Natural killer cell (primary cell): ENCODE measurements at regions not wholly inside any gene's neighbourhood (a gene's known extent, or its start where the extent isn't known, plus 50 kb on each side); places are given as distances from the start of the nearest gene placed in this dataset.

Source experiments
- ATAC-seq, 3 donors: fragments of 150-1000 bp in 2 of 3; fragments of 200-7000 bp in 1 of 3; cut with Tn5 transposase; 1 replicate in 1 of 3; 2 replicates in 2 of 3; pipeline ENCODE4 v1.10.0; 2021; ENCODE audit warnings: mild to moderate bottlenecking in 2 of 3, moderate library complexity in 2 of 3
- DNase-seq, 2 donors: peaks; one replicate each; pipeline versions ENCODE4 v3.0.0 to v3.0.0-alpha.2; 2013 to 2021; ENCODE audit warnings: mixed read lengths in 1 of 2
- H3K27ac ChIP-seq: one replicate; pipeline ENCODE4 v1.5.1; 2013; ENCODE audit warnings: mild to moderate bottlenecking, low read length
- H3K27me3 ChIP-seq: one replicate; pipeline ENCODE4 v1.6.1; 2013; ENCODE audit warnings: low read length; ENCODE audit not compliant: control insufficient read depth, insufficient read depth
- H3K36me3 ChIP-seq: one replicate; pipeline ENCODE4 v1.6.1; 2013; ENCODE audit warnings: low read length; ENCODE audit not compliant: control insufficient read depth, insufficient read depth
- H3K4me1 ChIP-seq: one replicate; pipeline ENCODE4 v1.6.1; 2013; ENCODE audit warnings: low read length; ENCODE audit not compliant: control insufficient read depth, insufficient read depth
- H3K4me3 ChIP-seq: one replicate; pipeline ENCODE4 v1.5.1; 2013; ENCODE audit warnings: low read length
- H3K9me3 ChIP-seq: one replicate; pipeline ENCODE4 v1.6.1; 2013; ENCODE audit warnings: low read length; ENCODE audit not compliant: control insufficient read depth, insufficient read depth
- H3K27ac Mint-ChIP-seq, 2 donors: one replicate each; pipeline ENCODE4 v1.8.0; 2022; ENCODE audit warnings: mild to moderate bottlenecking in 2 of 2, mixed read lengths in 2 of 2, moderate library complexity in 1 of 2
- H3K27me3 Mint-ChIP-seq, 2 donors: one replicate each; pipeline ENCODE4 v1.8.0; 2022; ENCODE audit warnings: low read depth in 2 of 2, mixed read lengths in 2 of 2
- H3K36me3 Mint-ChIP-seq: one replicate; pipeline ENCODE4 v1.8.0; 2022; ENCODE audit warnings: mixed read lengths
- H3K4me1 Mint-ChIP-seq, 2 donors: one replicate each; pipeline ENCODE4 v1.8.0; 2022; ENCODE audit warnings: mixed read lengths in 2 of 2
- H3K4me3 Mint-ChIP-seq: one replicate; pipeline ENCODE4 v1.8.0; 2022; ENCODE audit warnings: mild to moderate bottlenecking, moderate library complexity, mixed read lengths
- H3K9me3 Mint-ChIP-seq, 2 donors: one replicate each; pipeline ENCODE4 v1.8.0; 2022; ENCODE audit warnings: mixed read lengths in 2 of 2
- WGBS: methylation state at CpG from one replicate; pipeline ENCODE4 v1.1.7; 2013; ENCODE audit warnings: missing lambda C conversion rate; ENCODE audit not compliant: insufficient coverage; 5-methylcytosine and 5-hydroxymethylcytosine counted together
- intact Hi-C: fragments of 100-400 bp; cut with micrococcal nuclease; formaldehyde crosslinking; loops from one replicate; pipeline ENCODE4 v1.14.2; 2022
- TF ChIP-seq, protein P1 (sequence below): fragments of 200-600 bp; IDR thresholded peaks from one replicate; pipeline ENCODE4 v1.8.0; 2022; ENCODE audit warnings: antibody characterized with exemption

DNA sequence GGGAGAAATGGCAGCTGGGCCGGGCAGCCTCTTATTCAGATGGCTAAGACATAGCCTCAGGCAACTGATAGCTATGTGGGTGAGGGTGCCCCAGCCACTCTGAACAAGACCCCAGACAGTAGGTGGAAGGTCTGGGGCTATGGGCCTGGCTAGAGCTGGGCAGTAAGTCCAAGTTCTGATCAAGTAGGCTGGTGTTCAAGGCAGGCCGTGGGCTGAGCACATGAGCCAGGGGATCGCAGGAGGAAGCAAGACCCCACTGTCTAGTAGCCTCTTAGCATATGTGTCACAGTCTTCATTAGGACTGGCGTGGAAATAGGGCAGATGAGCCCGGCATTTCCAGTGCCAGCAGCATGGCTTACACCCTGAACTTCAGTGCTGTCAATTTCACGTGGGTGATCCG is 192.1 kb downstream of the ADAMTS15 start:
- H3K36me3 Mint-ChIP-seq = no peaks in the 10 kb centered on the region
- intact Hi-C loops = no loop called here
- no peak overlapping the region for H3K27ac Mint-ChIP-seq
- no peak overlapping the region for H3K4me3 Mint-ChIP-seq
- peaks cover 4 to 7% of the 10 kb centered on the region in 2 donors for H3K27me3 Mint-ChIP-seq
- DNase-seq (no peak), ATAC-seq (no peak)
- H3K9me3 ChIP-seq = no peaks in the 10 kb centered on the region
- WGBS = 93% methylated on average over 7 of the region's 7 CpGs
- no peaks in the 10 kb centered on the region for H3K9me3 Mint-ChIP-seq
- TF ChIP-seq, protein P1, sequence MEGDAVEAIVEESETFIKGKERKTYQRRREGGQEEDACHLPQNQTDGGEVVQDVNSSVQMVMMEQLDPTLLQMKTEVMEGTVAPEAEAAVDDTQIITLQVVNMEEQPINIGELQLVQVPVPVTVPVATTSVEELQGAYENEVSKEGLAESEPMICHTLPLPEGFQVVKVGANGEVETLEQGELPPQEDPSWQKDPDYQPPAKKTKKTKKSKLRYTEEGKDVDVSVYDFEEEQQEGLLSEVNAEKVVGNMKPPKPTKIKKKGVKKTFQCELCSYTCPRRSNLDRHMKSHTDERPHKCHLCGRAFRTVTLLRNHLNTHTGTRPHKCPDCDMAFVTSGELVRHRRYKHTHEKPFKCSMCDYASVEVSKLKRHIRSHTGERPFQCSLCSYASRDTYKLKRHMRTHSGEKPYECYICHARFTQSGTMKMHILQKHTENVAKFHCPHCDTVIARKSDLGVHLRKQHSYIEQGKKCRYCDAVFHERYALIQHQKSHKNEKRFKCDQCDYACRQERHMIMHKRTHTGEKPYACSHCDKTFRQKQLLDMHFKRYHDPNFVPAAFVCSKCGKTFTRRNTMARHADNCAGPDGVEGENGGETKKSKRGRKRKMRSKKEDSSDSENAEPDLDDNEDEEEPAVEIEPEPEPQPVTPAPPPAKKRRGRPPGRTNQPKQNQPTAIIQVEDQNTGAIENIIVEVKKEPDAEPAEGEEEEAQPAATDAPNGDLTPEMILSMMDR = no peak
- no peak overlapping the region for H3K27ac ChIP-seq
- no peaks in the 10 kb centered on the region for H3K36me3 ChIP-seq
- H3K4me1 Mint-ChIP-seq = no peaks in the 10 kb centered on the region
- no peaks in the 10 kb centered on the region for H3K27me3 ChIP-seq
- no peaks in the 10 kb centered on the region for H3K4me1 ChIP-seq
- no peak overlapping the region for H3K4me3 ChIP-seq

DNA sequence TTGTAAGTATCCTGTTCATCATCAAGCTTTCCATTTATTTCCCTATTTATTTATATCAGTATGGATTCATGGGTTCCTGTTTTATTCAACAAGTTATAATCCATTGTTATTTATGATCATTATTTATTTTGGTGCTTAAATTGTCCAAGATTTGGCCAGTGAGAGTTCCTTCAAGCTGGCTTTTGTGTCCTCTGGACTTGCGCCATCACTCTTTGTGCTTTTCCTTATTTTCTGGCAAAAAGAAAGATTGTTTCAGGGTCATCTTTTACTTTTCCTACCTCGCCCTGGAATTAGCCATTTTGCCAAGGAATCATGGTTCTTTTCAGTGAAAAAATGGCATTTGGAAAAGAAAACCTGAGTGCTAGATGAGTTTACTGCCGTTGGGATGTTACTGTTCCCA is 193.4 kb downstream of the ADAMTS15 start:
- Mint-ChIP-seq H3K27ac (no peak overlapping the region), H3K4me1 (no peaks in the 10 kb centered on the region), H3K4me3 (no peak overlapping the region), H3K9me3 (no peaks in the 10 kb centered on the region), H3K27me3 (peaks cover 4 to 7% of the 10 kb centered on the region in 2 donors), H3K36me3 (no peaks in the 10 kb centered on the region)
- Histone ChIP-seq H3K4me1 (no peaks in the 10 kb centered on the region), H3K27ac (no peak overlapping the region), H3K36me3 (no peaks in the 10 kb centered on the region), H3K27me3 (no peaks in the 10 kb centered on the region), H3K4me3 (no peak overlapping the region), H3K9me3 (no peaks in the 10 kb centered on the region)
- TF ChIP-seq, protein P1 = no peak
- no peak for ATAC-seq
- intact Hi-C loops = no loop called here
- DNase-seq = no peak
- WGBS = 87% methylated on average over 2 of the region's 3 CpGs

DNA sequence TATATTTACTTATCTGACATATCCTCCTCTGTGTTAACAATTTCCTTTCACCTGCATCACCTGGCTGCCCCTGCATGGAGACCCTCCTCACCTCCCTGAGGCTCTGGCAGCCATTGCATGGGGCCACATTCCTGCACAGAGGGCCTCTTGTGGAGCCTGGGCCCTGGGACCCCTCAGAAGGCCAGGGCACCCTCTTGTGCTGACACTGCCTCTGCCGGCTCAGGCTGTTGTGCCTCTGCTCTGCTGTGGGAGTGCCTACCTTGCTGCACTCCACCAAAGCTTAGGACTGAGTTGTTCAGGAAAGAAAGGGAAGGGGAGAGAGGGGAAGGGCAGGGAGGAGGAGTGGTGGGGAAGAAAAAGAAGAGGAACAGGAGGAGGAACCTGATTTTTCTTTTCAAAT is 194.5 kb downstream of the ADAMTS15 start:
- WGBS = 70% methylated on average over 1 of the region's 1 CpG
- no peaks in the 10 kb centered on the region for H3K4me1 ChIP-seq
- Mint-ChIP-seq H3K27me3 (peaks cover 1 to 4% of the 10 kb centered on the region in 2 donors), H3K4me3 (no peak overlapping the region), H3K36me3 (no peaks in the 10 kb centered on the region), H3K4me1 (no peaks in the 10 kb centered on the region), H3K27ac (no peak overlapping the region), H3K9me3 (no peaks in the 10 kb centered on the region)
- no peak overlapping the region for H3K27ac ChIP-seq
- DNase-seq (no peak), ATAC-seq (no peak)
- no peak overlapping the region for H3K4me3 ChIP-seq
- intact Hi-C loops = no loop called here
- no peaks in the 10 kb centered on the region for H3K9me3 ChIP-seq
- no peaks in the 10 kb centered on the region for H3K36me3 ChIP-seq
- H3K27me3 ChIP-seq = no peaks in the 10 kb centered on the region
- TF ChIP-seq, protein P1 = no peak

DNA sequence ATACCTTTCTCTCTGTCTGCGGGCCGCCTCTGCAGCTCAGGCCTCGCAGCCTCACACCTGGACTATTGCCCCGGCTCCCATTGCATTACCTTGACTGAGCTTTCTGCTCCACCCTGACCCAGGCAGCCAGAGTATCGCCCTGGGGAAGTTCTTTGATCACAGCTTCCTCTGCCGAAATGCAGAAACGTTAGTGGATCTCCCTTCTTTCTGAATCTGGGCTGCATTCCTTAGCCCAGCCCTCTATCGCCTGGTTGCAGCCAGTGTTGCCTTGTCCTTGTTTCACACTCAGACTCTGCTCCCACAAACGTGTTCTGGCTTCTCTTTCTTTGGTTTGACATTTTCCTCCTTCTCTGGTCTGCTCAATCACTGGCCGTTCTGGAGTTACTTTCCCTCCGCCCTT is 195.7 kb downstream of the ADAMTS15 start:
- Mint-ChIP-seq H3K36me3 (no peaks in the 10 kb centered on the region), H3K4me3 (no peak overlapping the region), H3K4me1 (no peaks in the 10 kb centered on the region), H3K27me3 (peaks cover 0 to 4% of the 10 kb centered on the region in 2 donors), H3K9me3 (no peaks in the 10 kb centered on the region), H3K27ac (no peak overlapping the region)
- H3K36me3 ChIP-seq = no peaks in the 10 kb centered on the region
- H3K27ac ChIP-seq = no peak overlapping the region
- ATAC-seq = no peak
- WGBS = 67% methylated on average over 11 of the region's 11 CpGs
- no peak overlapping the region for H3K4me3 ChIP-seq
- no peaks in the 10 kb centered on the region for H3K4me1 ChIP-seq
- TF ChIP-seq, protein P1 = no peak
- no peaks in the 10 kb centered on the region for H3K27me3 ChIP-seq
- H3K9me3 ChIP-seq = no peaks in the 10 kb centered on the region
- DNase-seq = no peak
- intact Hi-C loops = no loop called here
